ENCODE measurements at regions not wholly inside any gene's neighbourhood (a gene's known extent, or its start where the extent isn't known, plus 50 kb on each side); places are given as distances from the start of the nearest gene placed in this dataset.
A peak's percentile ranks its signal among the peaks of the same experiment; 100 is the strongest.
"Not testable (repeated sequence)": the region's sequence is repeated elsewhere in the genome, so short reads cannot be mapped to it uniquely, and the experiment has no call there.

DNA sequence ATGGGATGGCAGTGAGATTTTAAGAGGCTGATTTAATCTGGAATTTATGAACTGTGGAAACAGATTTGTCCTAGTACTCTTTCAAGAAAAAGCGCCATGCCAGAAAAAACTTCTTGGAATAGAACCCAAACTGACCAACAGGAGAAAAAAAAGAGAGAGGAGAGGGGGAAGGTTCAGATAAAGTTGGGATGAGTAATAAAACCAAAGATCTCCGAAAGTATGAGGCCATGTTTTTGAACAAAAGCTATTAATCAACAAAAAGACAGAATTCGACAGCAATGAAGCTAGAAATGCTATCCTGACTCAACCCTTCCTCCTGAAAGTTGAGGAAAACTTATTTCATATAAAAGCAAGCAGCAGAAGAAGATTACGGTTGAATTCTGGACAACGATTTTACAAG is 135.5 kb downstream of the CEMIP2 start:
- DNase-seq, result no peak

DNA sequence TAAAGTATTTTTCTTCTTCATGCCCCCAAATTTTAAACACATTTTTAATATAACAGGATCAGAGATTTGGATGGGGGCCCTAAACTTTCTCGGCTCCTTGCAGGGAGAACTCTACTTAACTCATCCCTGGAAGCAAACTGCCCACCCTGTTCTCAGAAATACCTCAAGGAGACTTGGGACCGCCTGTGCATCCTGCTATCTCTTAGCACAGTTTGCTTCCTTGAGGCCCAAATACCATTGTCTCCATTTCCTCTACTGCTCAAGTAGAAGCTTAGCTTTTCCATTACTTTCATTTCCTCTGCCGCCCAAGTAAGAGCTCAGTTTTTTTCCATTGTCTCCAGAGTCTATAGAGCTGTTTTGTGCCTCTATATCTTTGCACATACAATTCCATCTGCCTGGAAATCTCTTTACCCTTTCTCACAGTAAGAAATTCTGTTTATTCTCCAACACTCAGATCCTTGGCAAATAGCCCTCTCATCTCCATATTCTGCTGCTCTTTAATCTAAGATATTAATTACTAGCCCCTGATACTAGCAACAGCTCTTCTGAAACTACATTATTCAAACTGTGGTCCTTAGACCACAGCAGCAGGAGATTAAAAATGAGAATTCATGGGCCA is 137.8 kb downstream of the CEMIP2 start:
- DNase-seq, result no peak

DNA sequence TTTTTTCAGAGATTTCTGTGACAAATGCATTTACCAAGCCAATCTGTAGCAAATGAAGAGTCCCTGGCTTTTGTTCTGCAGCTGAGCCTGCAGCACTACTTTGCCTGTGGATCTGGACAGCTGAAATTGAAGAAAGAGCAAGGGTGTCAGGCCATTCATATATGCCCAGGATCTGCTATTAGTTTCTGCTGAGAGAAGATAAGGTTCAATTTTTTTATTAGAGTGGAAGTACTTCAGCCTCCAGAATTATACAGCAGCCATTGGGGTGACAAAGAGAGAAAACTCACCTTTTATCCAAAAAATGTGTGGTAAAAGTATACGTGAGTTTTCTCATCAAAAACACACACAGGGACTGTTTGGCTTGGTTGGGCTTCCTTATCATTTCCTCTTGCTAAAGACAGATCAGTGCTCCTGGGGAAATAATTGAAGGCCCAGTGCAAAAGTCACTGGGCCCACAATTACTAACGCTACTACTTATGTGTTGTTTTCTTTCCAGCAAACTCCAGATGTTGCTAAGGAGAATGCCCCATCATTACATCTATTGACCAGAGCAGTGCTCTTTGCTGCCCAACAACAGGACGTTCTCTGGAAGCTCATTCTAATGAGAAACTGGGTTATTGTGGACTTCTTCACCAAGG is 138.6 kb downstream of the CEMIP2 start:
- DNase-seq, result no peak

DNA sequence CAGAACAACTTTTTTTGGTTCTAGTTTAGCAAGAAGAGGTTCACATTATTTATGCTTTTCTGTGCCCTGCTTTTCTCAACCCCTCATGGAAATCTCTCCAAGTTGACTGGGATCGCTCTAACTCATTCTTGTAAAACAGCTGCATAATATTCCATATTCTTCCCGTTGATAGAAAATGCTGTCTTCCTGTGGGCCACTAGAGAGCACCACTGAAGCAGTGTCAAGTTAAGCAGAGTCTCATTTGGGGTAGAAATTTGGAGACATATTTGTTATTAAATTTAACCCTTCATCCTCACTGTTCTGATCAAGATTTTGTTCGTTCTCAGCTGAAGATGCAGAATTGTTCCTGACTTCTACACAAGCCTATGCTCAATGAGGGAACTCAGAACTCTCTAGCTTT is 140.1 kb downstream of the CEMIP2 start:
- DNase-seq, result no peak

- DNase-seq, result no peak
These were observed 140.8 kb downstream of the CEMIP2 start for GRCh38 chr9:71627537-71627936.

GRCh38 chr9:71626395-71626794 is 141.9 kb downstream of the CEMIP2 start:
- no peak for DNase-seq

GRCh38 chr9:71624728-71625127 is 143.6 kb downstream of the CEMIP2 start:
- DNase-seq, result no peak

GRCh38 chr9:71620746-71621145 is 147.6 kb downstream of the CEMIP2 start:
- DNase-seq, result no peak

- no peak for DNase-seq
These were observed 148.0 kb downstream of the CEMIP2 start for GRCh38 chr9:71620331-71620730.

DNA sequence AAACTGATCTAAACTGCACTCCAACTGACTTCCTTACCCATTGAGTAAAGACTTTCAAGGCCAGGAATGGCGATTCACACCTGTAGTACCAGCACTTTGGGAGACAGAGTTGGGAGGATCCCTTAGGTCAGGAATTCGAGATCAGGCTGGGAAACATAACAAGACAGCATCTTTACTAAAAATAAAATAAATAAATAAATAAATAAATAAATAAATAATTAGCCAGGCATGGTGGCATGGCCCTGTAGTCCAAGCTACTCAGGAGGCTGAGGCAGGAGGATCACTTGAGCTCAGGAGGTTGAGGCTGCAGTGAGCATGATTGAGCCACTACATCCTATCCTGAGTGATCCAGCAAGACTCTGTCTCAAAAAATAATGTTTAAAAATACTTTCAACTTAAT is 148.4 kb downstream of the CEMIP2 start:
- DNase-seq, result no peak

DNA sequence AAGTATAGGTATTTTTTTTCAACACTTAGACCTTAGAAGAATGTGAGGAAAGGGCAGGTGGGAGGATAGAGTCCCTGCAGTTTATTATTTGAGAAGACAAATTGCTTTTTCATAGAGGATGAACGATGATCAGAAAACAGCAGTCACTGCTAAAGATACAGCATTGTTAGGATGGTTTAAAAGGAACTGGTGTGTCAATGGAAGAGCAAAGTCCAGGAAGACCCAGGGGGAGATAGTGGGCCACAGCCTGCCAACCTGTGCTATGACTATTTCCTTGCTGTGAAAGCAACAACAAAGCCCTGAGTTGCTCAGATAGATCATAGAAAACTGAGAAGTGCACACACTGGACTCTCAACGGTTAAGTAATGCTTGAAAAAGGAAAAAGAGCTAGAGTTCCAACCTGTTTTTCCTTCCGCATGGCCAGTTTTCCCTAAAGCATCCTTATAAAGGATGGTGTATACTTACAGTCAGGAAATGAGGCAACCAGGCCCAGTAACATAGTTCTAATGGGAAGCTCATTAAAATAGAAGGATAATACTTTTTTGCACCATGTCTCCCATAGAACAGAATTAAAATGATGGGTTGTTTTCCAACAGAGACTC is 153.8 kb downstream of the CEMIP2 start:
- no peak for DNase-seq

GRCh38 chr9:71612889-71613288 is 155.4 kb downstream of the CEMIP2 start:
- DNase-seq, result no peak

DNA sequence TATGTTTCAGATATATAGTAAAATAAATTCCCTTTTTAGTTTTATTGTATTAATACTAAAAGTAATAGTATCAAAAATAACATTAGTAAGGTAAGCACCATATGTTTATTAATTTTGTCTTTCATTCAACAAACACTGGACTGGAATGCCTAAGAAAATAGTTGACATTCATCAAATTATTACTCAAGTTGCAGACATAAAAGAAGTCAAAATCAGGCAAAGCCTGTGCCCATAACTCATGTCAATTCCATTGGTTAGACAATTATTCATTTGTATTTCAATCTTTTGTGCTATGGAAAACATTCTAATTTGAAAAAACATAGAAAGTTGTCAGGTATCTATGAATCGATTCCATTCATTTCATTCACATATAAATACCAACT is 158.9 kb downstream of the CEMIP2 start:
- DNase-seq, result no peak

- DNase-seq, result no peak
These were observed 159.4 kb downstream of the CEMIP2 start for GRCh38 chr9:71608825-71609447.

DNA sequence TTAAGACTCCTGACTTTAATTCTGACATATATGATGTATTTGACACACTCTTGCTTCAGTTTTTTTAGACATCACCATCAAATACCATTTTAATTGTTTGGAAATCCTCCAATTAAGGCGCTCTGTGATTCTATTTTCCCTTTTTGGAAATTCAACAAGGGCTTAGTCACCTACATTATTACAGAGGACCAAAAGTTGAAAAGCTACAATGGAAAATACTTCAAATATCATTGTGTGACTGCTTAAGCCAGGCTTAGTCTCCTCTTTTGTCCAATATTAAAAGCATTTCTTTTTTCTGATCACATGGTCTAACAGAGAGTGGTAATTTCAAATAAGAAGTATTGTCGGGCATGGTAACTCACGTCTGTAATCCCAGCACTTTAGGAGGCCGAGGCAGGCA is 160.3 kb downstream of the CEMIP2 start:
- no peak for DNase-seq

- DNase-seq, result no peak
These were observed 160.8 kb downstream of the CEMIP2 start for GRCh38 chr9:71607461-71607881.

GRCh38 chr9:71604197-71605063 is 163.9 kb downstream of the CEMIP2 start:
- peak; percentile 71 for DNase-seq

- no peak for DNase-seq
These were observed 165.7 kb downstream of the CEMIP2 start for GRCh38 chr9:71602652-71603051.

DNA sequence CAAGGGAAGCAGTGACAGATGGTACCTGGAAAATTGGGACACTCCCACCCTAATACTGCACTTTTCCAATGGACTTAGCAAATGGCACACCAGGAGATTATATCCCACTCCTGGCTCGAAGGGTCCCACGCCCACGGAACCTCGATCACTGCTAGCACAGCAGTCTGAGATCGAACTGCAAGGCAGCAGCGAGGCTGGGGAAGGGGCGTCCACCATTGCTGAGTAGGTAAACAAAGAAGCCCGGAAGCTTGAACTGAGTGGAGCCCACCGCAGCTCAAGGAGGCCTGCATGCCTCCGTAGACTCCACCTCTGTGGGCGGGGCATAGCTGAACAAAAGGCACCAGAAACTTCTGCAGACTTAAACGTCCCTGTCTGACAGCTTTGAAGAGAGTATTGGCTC is 172.6 kb downstream of the CEMIP2 start:
- not testable (repeated sequence) for DNase-seq

DNA sequence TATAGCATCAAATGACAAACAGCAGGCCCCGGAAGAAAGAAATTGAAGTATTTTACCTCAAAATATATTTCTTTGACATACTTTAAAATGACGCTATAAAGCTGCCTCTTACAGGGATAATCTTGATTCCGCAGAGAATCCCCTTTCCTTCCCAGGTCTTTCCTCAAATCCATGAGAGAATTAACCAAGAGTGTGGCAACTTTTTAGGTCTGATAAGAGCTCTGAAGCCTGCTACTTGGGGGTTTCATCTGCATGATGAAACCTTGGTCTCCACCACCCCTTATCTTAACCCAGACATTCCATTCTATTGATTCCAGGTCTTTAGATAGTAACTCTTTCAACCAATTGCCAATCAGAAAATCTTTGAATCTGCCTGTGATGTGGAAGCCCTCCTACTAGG is 173.8 kb downstream of the CEMIP2 start:
- no peak for DNase-seq

DNA sequence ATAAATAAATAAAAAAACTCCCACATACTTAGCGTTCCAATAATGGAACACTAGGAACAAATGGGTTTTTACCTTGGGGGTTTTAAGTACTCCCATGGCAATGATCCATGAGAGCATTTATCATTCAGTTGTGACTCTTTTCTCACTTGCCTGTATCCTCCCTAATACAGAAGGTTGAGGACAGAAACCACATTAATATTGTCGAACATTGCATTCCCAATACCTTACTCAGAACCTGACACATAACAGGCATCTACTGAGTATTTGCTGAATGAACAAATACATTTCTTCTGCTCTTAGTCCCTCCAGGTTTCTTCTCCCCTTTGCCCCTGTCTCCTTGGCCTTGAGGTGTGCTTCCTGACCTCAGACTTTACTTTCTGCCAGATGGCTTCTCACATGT is 175.9 kb downstream of the CEMIP2 start:
- DNase-seq, result no peak

DNA sequence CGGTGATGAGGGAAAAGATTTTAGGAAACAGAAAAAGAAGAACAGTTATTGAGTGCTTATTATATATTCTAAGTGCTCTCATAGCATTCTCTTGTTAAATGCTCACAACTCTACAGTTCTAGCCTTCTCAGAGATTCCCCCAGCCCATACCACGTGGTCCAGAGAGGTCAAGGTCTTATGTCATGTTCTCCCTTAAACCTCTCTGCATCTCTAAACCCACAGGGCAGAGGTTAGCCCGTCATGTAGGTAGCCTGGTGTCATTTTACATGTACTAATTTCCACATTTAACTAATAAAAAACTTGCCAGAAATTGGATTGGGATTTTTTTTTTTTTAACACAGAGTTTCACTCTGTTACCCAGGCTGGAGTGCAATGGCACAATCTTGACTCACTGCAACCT is 178.0 kb downstream of the CEMIP2 start:
- no peak for DNase-seq

DNA sequence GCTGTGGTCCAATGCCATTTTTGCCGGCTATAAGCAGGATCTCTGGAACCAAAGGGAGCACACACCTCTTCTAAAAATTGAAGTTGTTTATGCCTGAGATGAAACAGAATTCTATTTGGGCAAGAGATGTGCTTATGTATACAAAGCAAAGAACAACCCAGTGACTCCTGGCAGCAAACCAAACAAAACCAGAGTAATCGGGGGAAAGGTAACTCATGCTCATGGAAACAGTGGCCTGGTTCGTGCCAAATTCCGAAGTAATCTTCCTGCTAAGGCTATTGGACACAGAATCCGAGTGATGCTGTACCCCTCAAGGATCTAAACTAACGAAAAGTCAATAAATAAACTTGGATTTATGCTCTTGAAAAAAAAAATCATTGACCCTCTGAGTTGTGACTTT is 178.7 kb downstream of the CEMIP2 start:
- DNase-seq, result no peak

Measured in activated T-cell treated with anti-CD3 and anti-CD28 coated beads, Interleukin-2, amount 50 U/mL, for 1 hour (primary cell).